ENCODE measurements at regions not wholly inside any gene's neighbourhood (a gene's known extent, or its start where the extent isn't known, plus 50 kb on each side); places are given as distances from the start of the nearest gene placed in this dataset.

DNA sequence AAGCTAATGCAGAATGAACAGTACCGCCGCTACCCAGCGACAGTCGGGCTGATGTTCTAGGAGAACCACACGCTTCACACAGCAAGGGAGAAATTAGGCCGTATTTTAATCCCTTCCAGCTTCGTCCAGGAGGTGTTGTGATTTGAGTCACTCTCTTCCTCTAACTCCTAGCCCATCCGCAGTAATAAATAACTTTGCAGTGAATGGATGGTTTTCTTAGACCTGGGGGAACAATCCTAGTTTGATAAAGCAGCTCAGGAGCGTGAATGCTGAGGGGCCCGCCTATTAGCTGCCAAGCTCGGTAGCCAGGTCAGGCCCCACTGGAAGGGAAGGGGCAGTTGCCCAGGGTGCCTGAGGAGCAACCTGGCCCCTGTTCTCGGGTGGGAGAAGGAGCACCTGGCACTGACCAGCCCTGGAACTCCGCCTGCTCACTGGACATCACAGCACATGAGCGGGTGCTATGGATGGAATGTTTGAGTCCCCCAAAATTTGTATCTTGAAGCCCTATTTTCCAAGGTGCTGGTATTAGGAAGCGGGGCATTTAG lies 146.0 kb upstream of the AFDN start:
- TF ChIP-seq, protein P1, sequence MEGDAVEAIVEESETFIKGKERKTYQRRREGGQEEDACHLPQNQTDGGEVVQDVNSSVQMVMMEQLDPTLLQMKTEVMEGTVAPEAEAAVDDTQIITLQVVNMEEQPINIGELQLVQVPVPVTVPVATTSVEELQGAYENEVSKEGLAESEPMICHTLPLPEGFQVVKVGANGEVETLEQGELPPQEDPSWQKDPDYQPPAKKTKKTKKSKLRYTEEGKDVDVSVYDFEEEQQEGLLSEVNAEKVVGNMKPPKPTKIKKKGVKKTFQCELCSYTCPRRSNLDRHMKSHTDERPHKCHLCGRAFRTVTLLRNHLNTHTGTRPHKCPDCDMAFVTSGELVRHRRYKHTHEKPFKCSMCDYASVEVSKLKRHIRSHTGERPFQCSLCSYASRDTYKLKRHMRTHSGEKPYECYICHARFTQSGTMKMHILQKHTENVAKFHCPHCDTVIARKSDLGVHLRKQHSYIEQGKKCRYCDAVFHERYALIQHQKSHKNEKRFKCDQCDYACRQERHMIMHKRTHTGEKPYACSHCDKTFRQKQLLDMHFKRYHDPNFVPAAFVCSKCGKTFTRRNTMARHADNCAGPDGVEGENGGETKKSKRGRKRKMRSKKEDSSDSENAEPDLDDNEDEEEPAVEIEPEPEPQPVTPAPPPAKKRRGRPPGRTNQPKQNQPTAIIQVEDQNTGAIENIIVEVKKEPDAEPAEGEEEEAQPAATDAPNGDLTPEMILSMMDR (IDR thresholded peaks at IDR 0.05; ENCODE audit: low read length, missing control alignments): no peak
- no peak for DNase-seq (ENCODE audit: low read depth)
- H3K4me3 ChIP-seq (replicated peaks; ENCODE audit: low read depth, low read length): no peak overlapping the region

DNA sequence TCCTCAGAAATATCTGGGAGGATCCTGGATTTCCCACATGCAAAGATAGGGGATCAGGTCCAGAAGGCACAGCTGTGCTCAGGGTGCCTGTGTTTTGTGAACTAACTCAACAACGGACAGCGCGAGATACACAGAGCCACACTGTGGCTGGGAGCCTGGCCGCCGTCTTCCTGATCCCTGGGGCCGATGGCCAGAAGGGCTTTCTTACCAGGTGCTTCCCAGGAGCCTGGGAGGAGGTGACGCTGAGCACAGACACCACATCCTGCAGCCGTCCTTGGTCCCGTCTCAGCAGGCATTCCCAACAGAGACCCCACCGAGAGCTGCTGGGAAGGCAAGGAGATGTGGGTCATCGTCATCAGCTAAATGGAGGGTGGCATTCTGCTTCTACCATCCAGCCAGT lies 144.6 kb upstream of the AFDN start:
- DNase-seq (ENCODE audit: low read depth): no peak
- no peak overlapping the region for H3K4me3 ChIP-seq (replicated peaks; ENCODE audit: low read depth, low read length)
- TF ChIP-seq, protein P1 (IDR thresholded peaks at IDR 0.05; ENCODE audit: low read length, missing control alignments): no peak

DNA sequence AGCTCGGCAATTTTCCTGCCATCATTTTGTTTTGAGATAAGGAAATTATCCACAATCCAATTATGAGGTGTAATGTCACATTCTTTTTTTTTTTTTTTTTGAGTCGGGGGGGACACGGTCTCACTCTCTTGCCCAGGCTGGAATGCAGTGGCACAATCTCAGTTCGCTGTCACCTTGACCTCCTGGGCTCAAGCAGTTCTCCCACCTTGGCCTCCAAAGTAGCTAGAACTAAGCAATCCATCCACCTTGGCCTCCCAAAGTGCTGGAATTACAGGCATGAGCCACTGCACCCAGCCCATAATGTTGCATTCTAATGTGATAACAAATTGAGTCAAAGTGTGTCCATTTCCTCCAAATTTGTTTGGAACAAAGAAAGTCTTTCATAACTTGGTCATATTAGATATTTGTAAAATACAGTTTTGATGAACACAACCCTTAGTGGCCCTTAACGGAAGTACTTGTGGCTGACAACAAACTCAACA lies 144.1 kb upstream of the AFDN start:
- TF ChIP-seq, protein P1 (IDR thresholded peaks at IDR 0.05; ENCODE audit: low read length, missing control alignments): no peak
- no peak for DNase-seq (ENCODE audit: low read depth)
- H3K4me3 ChIP-seq (replicated peaks; ENCODE audit: low read depth, low read length): no peak overlapping the region

DNA sequence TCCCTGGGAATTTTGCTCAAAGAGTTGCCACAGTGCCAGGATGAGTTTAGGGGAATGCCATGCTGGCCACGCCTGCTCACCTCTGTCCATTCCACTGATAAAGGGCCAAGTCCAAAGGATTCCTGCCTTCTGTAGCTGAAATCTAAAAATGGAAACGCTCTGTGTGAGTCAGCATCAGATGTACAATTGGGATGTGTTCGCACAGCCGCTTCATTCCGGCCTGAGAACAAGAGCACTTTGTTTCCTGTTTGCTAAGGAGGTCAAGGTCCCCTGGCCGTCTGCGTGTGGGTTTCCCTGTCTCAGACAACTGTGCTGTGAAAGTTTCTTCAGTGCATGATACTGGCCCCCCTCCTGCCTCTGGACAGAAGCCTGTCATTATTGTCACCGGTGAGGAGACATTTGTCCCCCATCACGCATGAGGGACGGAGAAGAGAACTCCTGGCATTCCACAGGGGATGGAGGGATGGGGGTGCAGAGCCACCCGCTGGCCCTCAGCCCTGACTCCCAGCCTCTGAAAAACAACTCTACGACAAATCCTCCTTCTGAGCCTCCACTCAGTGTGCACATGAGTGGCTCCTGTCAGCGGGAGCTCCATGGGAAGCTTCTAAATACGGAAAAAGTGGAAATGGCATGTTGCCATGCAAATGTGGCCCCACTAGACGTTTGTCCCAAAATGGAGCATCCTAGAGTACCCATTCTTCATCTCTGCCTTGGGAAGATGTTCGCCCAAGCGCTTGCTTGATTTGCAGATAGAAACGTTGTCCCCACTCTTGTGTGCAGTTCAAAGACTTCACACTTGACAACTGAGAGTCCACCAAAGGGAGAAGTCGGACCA lies 143.5 kb upstream of the AFDN start:
- no peak overlapping the region for H3K4me3 ChIP-seq (replicated peaks; ENCODE audit: low read depth, low read length)
- DNase-seq (ENCODE audit: low read depth): peak; percentile 97
- TF ChIP-seq, protein P1 (IDR thresholded peaks at IDR 0.05; ENCODE audit: low read length, missing control alignments): no peak

DNA sequence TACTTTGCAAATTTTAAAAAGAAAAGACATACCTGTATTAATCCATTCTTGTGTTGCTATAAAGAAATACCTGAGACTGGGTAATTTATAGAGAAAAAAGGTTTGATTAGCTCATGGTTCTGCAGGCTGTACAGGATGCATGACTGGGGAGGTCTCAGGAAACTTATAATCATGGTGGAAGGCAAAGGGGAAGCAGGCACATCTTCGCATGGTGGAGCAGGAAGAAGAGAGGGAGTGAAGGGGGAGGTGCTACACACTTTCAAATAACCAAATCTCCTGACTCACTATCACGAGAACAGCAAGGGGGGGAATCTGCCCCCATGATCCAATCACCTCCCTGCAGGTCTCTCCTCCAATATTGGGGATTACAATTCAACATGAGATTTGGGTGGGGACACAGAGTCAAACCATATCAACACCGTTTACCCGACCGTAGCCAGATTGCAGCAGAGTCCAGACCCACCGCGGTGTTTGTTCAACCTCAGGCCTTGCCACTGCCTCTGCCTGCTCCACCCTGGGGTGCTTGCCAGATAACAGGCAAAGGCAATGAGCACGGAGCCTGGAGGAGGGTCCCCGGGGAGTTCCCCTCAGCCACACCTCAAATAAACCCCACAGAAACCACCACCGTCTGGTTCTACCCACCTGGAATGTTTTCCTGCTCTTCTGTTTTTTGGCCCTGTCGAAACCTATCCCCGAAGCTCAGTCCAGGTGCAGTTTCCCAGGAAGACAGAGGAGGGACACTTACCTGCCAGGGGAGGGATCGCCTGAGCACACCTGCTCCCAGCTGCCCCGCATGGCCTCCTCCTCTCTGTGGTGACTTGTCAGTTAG lies 142.2 kb upstream of the AFDN start:
- TF ChIP-seq, protein P1 (IDR thresholded peaks at IDR 0.05; ENCODE audit: low read length, missing control alignments): no peak
- H3K4me3 ChIP-seq (replicated peaks; ENCODE audit: low read depth, low read length): no peak overlapping the region
- DNase-seq (ENCODE audit: low read depth): no peak

DNA sequence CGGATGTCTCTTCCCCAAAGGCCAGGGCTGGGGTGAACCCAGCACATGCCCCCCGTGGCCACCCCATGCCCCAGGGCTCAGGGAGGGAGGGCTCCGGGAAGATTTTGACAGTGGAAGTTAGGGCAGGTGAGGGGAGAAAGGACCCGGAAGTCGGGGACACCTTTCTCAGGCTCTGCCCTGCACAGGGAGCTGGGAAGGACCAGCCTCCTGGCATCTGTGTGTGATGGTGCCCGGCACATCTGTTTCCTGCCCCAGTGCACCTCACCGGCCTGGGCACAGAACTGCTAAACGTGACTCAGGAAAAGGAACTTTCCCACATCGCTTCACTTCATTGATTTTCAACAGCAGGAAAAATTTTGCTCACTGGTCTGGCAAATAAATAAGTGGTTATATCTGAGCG lies 141.1 kb upstream of the AFDN start:
- H3K4me3 ChIP-seq (replicated peaks; ENCODE audit: low read depth, low read length): no peak overlapping the region
- TF ChIP-seq, protein P1 (IDR thresholded peaks at IDR 0.05; ENCODE audit: low read length, missing control alignments): no peak
- no peak for DNase-seq (ENCODE audit: low read depth)

Data from fibroblast of pulmonary artery (primary cell).